AG04450 (cell line): ENCODE measurements at regions not wholly inside any gene's neighbourhood (a gene's known extent, or its start where the extent isn't known, plus 50 kb on each side); places are given as distances from the start of the nearest gene placed in this dataset.

Experiments
- CTCF ChIA-PET: fragments of 300-600, 350-600 bp; formaldehyde crosslinking; extraction: SDS; loops from one replicate; lab custom pipeline; 2022; ENCODE audit warnings: antibody characterized with exemption, inconsistent platforms; lab: Charles Lee
- POLR2A ChIA-PET: fragments of 350-600 bp; formaldehyde crosslinking; extraction: SDS; loops from one replicate; lab custom pipeline; 2021; ENCODE audit warnings: antibody characterized with exemption, inconsistent platforms; lab: Yijun Ruan, JAX
- DNase-seq: peaks from one replicate; pipeline ENCODE4 v3.0.0-alpha.2; 2011; ENCODE audit warnings: low read depth, low spot score
- H3K27ac ChIP-seq: one replicate; pipeline ENCODE4 v1.5.1; 2012; ENCODE audit warnings: low read depth, low read length, control low read depth
- H3K27me3 ChIP-seq: one replicate; pipeline ENCODE4 v1.6.0; 2012; ENCODE audit warnings: low read length; ENCODE audit not compliant: control insufficient read depth, insufficient read depth
- H3K4me3 ChIP-seq: 2 replicates; pipeline ENCODE4 v1.5.1; 2011; ENCODE audit warnings: mild to moderate bottlenecking, low read depth, low read length, control low read depth
- H3K9me3 ChIP-seq: 2 replicates; pipeline ENCODE4 v1.5.1; 2012; ENCODE audit warnings: low read length; ENCODE audit not compliant: control insufficient read depth, insufficient read depth
- TF ChIP-seq, protein P1 (sequence below): IDR thresholded peaks from 2 replicates; pipeline ENCODE4 v1.5.1; 2011; ENCODE audit warnings: low read depth, low read length, control low read depth, inconsistent platforms

DNA sequence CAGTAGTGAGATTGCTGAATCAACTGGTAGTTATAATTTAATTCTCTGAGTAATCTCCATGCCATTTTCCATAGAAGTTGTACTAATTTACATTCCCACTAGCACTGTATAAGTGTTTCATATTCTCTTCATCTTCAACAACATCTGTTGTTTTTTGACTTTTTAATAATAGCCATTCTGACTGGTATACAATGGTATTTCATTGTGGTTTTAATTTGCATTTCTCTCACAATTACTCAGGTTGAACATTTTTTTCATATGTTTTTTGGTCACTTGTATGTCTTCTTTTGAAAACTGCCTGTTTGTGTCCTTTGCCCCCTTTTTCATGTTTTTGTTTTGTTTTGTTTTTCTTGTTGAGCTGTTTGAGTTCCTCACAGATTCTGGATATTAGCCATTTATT is 880.2 kb downstream of the RAPGEF2 start:
- DNase-seq = no peak
- Histone ChIP-seq H3K4me3 (no peak overlapping the region), H3K9me3 (peaks cover 3% of the 10 kb centered on the region; the same call in 1 of the 2 replicates), H3K27ac (no peak overlapping the region), H3K27me3 (no peaks in the 10 kb centered on the region)
- ChIA-PET CTCF (no interaction called here), POLR2A (no interaction called here)
- TF ChIP-seq, protein P1, sequence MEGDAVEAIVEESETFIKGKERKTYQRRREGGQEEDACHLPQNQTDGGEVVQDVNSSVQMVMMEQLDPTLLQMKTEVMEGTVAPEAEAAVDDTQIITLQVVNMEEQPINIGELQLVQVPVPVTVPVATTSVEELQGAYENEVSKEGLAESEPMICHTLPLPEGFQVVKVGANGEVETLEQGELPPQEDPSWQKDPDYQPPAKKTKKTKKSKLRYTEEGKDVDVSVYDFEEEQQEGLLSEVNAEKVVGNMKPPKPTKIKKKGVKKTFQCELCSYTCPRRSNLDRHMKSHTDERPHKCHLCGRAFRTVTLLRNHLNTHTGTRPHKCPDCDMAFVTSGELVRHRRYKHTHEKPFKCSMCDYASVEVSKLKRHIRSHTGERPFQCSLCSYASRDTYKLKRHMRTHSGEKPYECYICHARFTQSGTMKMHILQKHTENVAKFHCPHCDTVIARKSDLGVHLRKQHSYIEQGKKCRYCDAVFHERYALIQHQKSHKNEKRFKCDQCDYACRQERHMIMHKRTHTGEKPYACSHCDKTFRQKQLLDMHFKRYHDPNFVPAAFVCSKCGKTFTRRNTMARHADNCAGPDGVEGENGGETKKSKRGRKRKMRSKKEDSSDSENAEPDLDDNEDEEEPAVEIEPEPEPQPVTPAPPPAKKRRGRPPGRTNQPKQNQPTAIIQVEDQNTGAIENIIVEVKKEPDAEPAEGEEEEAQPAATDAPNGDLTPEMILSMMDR = no peak

DNA sequence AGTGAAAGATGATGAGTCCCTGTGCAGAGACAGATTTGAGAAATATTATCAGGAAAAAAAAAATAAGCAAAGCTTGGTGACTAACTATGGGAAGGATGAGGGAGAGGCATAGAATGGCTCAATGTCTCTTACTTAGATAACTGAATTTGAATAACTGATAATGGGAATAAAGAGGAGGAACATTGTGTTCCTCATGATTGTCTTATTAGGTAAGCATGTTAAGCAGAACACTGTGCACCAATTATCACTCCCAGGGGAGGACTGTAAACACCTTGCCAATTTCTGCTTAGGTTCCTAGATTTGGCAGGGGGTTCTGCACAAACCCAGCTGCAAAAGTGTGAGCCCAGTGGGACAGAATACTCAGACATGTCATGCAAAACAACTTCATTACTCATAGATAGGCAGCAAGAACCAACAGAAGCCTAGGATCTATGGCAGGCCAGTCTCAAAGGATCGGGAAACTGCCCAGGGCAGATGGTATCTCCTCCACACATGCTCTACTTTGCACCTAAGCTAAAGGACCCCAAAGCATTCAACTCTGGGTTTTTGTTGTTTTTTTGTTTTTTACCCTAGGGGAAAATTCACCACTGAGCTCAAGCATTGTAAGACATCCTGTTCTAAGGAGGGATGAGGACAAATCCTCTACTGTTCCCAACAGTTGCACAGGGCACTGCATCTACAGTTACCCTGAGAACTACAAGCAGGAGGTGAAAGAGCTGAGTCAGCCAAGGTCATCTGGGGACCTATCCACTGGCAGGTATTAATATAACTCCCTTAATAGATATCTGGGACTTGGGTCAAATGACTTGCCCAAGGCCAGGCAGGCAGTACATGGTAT is 907.0 kb downstream of the RAPGEF2 start:
- Histone ChIP-seq H3K27ac (no peak overlapping the region), H3K4me3 (no peak overlapping the region), H3K9me3 (peaks cover 13% of the 10 kb centered on the region), H3K27me3 (no peaks in the 10 kb centered on the region)
- ChIA-PET CTCF (no interaction called here), POLR2A (no interaction called here)
- TF ChIP-seq, protein P1 = no peak
- no peak for DNase-seq

DNA sequence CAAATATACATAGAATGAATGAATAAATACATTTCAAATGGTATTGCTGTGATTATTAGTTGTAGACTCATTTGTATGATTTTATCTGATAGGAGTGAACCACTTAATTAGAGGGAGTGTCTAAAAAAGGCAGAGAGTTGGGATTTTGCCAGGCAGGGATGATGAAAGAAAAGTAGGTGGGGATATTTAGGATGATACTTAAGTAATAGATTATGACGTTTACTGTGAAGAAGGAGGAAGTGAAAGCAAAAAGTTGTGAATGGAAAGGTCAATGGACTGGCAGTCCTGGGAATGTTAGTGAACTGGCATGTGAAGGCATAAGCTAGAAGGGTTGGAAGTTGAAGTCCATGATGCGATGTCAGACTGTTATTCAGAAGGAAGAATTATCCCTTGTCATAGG is 917.1 kb downstream of the RAPGEF2 start:
- no peak for DNase-seq
- ChIA-PET POLR2A (no interaction called here), CTCF (no interaction called here)
- TF ChIP-seq, protein P1 = no peak
- no peak overlapping the region for H3K4me3 ChIP-seq
- peaks cover 11% of the 10 kb centered on the region; the same call in 1 of the 2 replicates for H3K9me3 ChIP-seq
- H3K27me3 ChIP-seq = no peaks in the 10 kb centered on the region
- H3K27ac ChIP-seq = no peak overlapping the region

DNA sequence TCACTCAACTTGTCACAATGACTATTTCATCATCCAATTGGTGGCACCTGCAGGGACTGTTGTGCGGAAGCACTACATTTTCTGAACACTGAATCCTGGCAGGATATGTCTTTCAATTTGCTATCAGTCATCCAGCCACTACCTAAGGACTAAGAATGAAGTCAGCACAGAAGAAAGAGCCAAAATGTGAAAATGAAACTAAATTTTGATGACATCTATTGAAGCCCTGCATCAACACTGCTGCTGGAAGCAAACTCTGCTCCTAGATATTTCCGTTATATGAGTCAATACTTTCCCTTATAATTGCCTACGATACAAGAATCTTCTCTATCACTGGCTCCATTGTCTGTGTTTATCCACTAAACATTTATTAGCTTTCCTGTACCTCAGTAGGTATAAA is 917.9 kb downstream of the RAPGEF2 start:
- DNase-seq = no peak
- no peak overlapping the region for H3K27ac ChIP-seq
- ChIA-PET POLR2A (no interaction called here), CTCF (no interaction called here)
- H3K4me3 ChIP-seq = no peak overlapping the region
- H3K27me3 ChIP-seq = no peaks in the 10 kb centered on the region
- TF ChIP-seq, protein P1 = no peak
- H3K9me3 ChIP-seq = peaks cover 6% of the 10 kb centered on the region; the same call in 1 of the 2 replicates

GRCh38 chr4:160021870-160022269 is 919.0 kb downstream of the RAPGEF2 start:
- DNase-seq = no peak
- TF ChIP-seq, protein P1 = no peak
- ChIA-PET CTCF (no interaction called here), POLR2A (no interaction called here)
- no peak overlapping the region for H3K27ac ChIP-seq
- H3K4me3 ChIP-seq = no peak overlapping the region
- no peaks in the 10 kb centered on the region for H3K27me3 ChIP-seq
- peaks cover 10% of the 10 kb centered on the region; the same call in 1 of the 2 replicates for H3K9me3 ChIP-seq
